Vagina (tissue), 2 donors: ENCODE measurements at regions not wholly inside any gene's neighbourhood (a gene's known extent, or its start where the extent isn't known, plus 50 kb on each side); places are given as distances from the start of the nearest gene placed in this dataset.

Source experiments
- DNase-seq, 2 donors: peaks; one replicate each; pipeline ENCODE4 v3.0.0-alpha.2; 2017; ENCODE audit errors: extremely low spot score in 2 of 2
- H3K27ac ChIP-seq: fragments of 200-600 bp; sonication (generic); one replicate; pipeline ENCODE4 v1.5.1; 2019
- H3K27me3 ChIP-seq: fragments of 200-600 bp; sonication (generic); one replicate; pipeline ENCODE4 v1.5.1; 2019
- H3K36me3 ChIP-seq, 2 donors: fragments of 200-600 bp; sonication (generic); one replicate each; pipeline ENCODE4 v1.5.1; 2017 to 2019
- H3K4me1 ChIP-seq: fragments of 200-600 bp; sonication (generic); one replicate; pipeline ENCODE4 v1.5.1; 2019
- H3K4me3 ChIP-seq, 2 donors: fragments of 200-600 bp; sonication (generic); 1 replicate in 1 of 2; 2 replicates in 1 of 2; pipeline ENCODE4 v1.5.1; 2016 to 2019
- H3K9me3 ChIP-seq: fragments of 200-600 bp; sonication (generic); one replicate; pipeline ENCODE4 v1.5.1; 2019
- POLR2A ChIP-seq, 2 donors: fragments of 450-650 bp; IDR thresholded peaks; one replicate each; pipeline ENCODE4 v1.6.1; 2017; ENCODE audit warnings: antibody characterized with exemption in 2 of 2, mild to moderate bottlenecking in 2 of 2, moderate library complexity in 2 of 2
- POLR2AphosphoS5 ChIP-seq, 2 donors: sonication (generic); formaldehyde crosslinking; IDR thresholded peaks; one replicate each; pipeline ENCODE4 v1.9.0; 2017; ENCODE audit warnings: antibody characterized with exemption in 2 of 2, mild to moderate bottlenecking in 2 of 2, low read depth in 1 of 2; ENCODE audit not compliant: insufficient read depth in 1 of 2
- intact Hi-C: fragments of 100-400 bp; cut with DNase I; formaldehyde crosslinking; loops from one replicate; pipeline ENCODE4 v1.15.1; 2023
- TF ChIP-seq, protein P1 (sequence below), 3 experiments: fragments of 450-650 bp in 2 of 3; fragments of 200-600 bp in 1 of 3; sonication (generic) in 1 of 3; IDR thresholded peaks; one replicate each; pipeline ENCODE4 v1.5.1; 2017 to 2019; ENCODE audit warnings: antibody characterized with exemption in 3 of 3, mild to moderate bottlenecking in 2 of 3, moderate library complexity in 2 of 3

DNA sequence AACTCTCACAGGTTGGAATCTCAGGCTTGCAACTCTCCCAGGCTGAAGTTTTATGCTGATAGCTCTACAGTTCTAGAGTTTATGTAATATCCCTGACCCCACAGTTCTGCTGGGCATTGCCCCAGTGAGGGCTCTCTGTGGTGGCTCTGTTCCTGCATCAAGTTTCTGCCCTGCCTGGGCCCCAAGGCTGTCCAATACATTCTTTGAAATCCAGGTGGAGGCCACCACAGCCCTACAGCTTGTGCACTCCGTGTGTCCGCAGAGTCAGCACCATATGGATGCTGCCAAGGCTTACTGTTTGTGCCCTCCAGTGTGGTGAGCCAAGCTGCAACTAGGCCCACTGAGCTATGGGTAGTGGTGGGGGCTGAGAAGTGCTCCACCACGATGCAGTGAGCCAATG is 1141.2 kb upstream of the EPHA6 start:
- intact Hi-C loops, result no loop called here
- TF ChIP-seq POLR2AphosphoS5 (IDR thresholded peaks at IDR 0.05; ENCODE audit: insufficient read depth in 1 of 2, low read depth in 1 of 2) (no peak), POLR2A (IDR thresholded peaks at IDR 0.05) (no peak)
- TF ChIP-seq, protein P1, sequence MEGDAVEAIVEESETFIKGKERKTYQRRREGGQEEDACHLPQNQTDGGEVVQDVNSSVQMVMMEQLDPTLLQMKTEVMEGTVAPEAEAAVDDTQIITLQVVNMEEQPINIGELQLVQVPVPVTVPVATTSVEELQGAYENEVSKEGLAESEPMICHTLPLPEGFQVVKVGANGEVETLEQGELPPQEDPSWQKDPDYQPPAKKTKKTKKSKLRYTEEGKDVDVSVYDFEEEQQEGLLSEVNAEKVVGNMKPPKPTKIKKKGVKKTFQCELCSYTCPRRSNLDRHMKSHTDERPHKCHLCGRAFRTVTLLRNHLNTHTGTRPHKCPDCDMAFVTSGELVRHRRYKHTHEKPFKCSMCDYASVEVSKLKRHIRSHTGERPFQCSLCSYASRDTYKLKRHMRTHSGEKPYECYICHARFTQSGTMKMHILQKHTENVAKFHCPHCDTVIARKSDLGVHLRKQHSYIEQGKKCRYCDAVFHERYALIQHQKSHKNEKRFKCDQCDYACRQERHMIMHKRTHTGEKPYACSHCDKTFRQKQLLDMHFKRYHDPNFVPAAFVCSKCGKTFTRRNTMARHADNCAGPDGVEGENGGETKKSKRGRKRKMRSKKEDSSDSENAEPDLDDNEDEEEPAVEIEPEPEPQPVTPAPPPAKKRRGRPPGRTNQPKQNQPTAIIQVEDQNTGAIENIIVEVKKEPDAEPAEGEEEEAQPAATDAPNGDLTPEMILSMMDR (IDR thresholded peaks at IDR 0.05), result no peak

DNA sequence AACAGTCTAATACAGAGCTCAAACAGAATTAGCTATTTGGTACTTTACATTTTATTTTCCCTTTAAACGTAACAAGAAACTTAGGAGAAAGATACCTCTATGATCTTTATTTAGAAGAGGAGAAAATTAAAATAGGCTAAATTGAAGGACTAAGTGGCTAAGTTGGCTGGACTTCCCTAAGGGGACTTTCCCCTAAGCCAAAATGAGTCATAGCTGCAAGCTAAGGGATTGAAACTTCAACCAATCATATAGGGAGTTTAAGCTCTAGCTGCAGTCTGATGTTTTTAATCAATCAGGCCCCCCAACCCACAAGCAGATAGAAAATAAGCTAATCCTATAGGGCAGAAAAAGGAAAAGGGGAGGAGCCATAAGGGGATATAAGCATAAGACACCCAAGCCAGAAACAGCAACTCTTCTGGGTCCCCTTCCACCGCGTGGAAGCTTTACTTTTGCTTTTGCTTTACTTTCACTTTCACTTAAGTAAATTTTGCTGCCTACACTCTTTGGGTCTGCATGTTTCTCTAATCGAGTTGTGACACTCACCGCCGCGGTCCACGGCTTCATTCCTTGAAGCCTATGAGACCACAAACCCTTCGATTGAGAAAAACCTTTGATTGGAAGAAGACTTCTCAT is 1108.5 kb upstream of the EPHA6 start:
- DNase-seq, result no peak
- intact Hi-C loops, result no loop called here
- Histone ChIP-seq H3K27me3 (no peaks in the 10 kb centered on the region), H3K4me3 (no peak overlapping the region), H3K27ac (no peak overlapping the region), H3K36me3 (no peaks in the 10 kb centered on the region), H3K4me1 (no peaks in the 10 kb centered on the region), H3K9me3 (no peaks in the 10 kb centered on the region)
- TF ChIP-seq POLR2AphosphoS5 (IDR thresholded peaks at IDR 0.05; ENCODE audit: insufficient read depth in 1 of 2, low read depth in 1 of 2) (no peak), POLR2A (IDR thresholded peaks at IDR 0.05) (no peak)
- TF ChIP-seq, protein P1 (IDR thresholded peaks at IDR 0.05), result no peak

More for the DNA sequence above, 1141.2 kb upstream of the EPHA6 start:
- H3K27me3 ChIP-seq, result no peaks in the 10 kb centered on the region
- no peak overlapping the region for H3K4me3 ChIP-seq
- no peaks in the 10 kb centered on the region for H3K4me1 ChIP-seq
- no peak overlapping the region for H3K27ac ChIP-seq
- DNase-seq, result no peak
- H3K36me3 ChIP-seq, result no peaks in the 10 kb centered on the region
- H3K9me3 ChIP-seq, result no peaks in the 10 kb centered on the region

- Histone ChIP-seq H3K9me3 (no peaks in the 10 kb centered on the region), H3K27ac (no peak overlapping the region), H3K27me3 (no peaks in the 10 kb centered on the region), H3K4me1 (no peaks in the 10 kb centered on the region), H3K36me3 (no peaks in the 10 kb centered on the region), H3K4me3 (no peak overlapping the region)
- DNase-seq, result no peak
- intact Hi-C loops, result no loop called here
- TF ChIP-seq, protein P1 (IDR thresholded peaks at IDR 0.05), result no peak
- TF ChIP-seq POLR2AphosphoS5 (IDR thresholded peaks at IDR 0.05; ENCODE audit: insufficient read depth in 1 of 2, low read depth in 1 of 2), result no peak
- no peak for TF ChIP-seq POLR2A (IDR thresholded peaks at IDR 0.05)
Observed at GRCh38 chr3:95707268-95707667, 1107.1 kb upstream of the EPHA6 start.

DNA sequence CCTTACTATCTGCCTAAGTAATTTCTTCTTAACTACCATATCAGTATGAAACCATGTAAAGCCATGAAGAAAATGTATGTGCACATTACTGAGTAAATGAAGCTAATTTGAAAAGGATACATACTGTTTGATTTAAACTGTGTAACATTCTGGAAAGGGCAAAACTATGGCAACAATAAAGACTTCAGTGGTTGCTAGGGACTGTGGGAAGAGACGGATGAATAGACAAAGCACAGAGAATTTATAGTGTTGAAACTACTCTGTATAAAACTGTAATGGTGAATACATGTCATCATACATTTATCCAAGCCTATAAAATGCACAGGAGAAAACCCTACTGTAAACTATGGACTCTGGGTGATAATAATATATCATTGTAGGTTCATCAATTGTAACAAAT is 1103.7 kb upstream of the EPHA6 start:
- DNase-seq, result no peak

DNA sequence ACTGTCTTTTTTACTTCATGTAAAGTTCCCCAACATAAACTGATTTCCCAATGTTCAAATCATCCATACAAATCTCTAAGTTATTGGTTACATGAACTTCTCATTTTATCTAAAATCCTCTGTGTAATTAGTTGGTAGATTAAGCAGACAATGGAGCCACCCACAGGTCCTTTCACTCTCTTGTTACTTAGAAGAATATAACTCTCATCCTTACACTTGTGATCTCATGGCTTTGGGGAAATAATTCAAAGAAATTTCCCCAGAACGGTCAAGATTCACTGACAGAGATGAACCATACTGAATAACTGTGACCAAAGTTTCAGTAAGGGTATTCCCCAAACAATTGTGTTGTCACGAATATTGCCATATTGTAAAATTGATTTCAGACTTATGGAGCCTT is 1102.6 kb upstream of the EPHA6 start:
- Histone ChIP-seq H3K4me1 (no peaks in the 10 kb centered on the region), H3K36me3 (no peaks in the 10 kb centered on the region), H3K27ac (no peak overlapping the region), H3K4me3 (no peak overlapping the region), H3K27me3 (no peaks in the 10 kb centered on the region), H3K9me3 (no peaks in the 10 kb centered on the region)
- no peak for TF ChIP-seq POLR2A (IDR thresholded peaks at IDR 0.05)
- TF ChIP-seq, protein P1 (IDR thresholded peaks at IDR 0.05), result no peak
- DNase-seq, result no peak
- intact Hi-C loops, result no loop called here

More for the DNA sequence above, 1103.7 kb upstream of the EPHA6 start:
- no peaks in the 10 kb centered on the region for H3K36me3 ChIP-seq
- H3K27me3 ChIP-seq, result no peaks in the 10 kb centered on the region
- TF ChIP-seq, protein P1 (IDR thresholded peaks at IDR 0.05), result no peak
- TF ChIP-seq POLR2A (IDR thresholded peaks at IDR 0.05) (no peak), POLR2AphosphoS5 (IDR thresholded peaks at IDR 0.05; ENCODE audit: insufficient read depth in 1 of 2, low read depth in 1 of 2) (no peak)
- no peak overlapping the region for H3K4me3 ChIP-seq
- no peaks in the 10 kb centered on the region for H3K4me1 ChIP-seq
- H3K9me3 ChIP-seq, result no peaks in the 10 kb centered on the region
- H3K27ac ChIP-seq, result no peak overlapping the region
- intact Hi-C loops, result no loop called here
